GM12878 (cell line): ENCODE measurements at regions not wholly inside any gene's neighbourhood (a gene's known extent, or its start where the extent isn't known, plus 50 kb on each side); places are given as distances from the start of the nearest gene placed in this dataset.

Experiments
- ATAC-seq: fragments of 200-7000 bp; cut with Tn5 transposase; 3 replicates; pipeline ENCODE4 v1.9.1; 2020; ENCODE audit warnings: mild to moderate bottlenecking, moderate library complexity
- BruUV-seq: library from RNA; stranded (reverse); fragments of 400-500 nt; replicated peaks from 2 replicates; lab custom pipeline; 2021; lab: Mats Ljungman, UMichigan
- CTCF ChIA-PET: fragments of 300-600 bp; sonication (Branson Sonifier 250); formaldehyde crosslinking; extraction: SDS; loops from one replicate; lab custom pipeline; 2021; ENCODE audit warnings: inconsistent platforms; lab: Yijun Ruan, JAX
- POLR2A ChIA-PET: fragments of 350-600 bp; formaldehyde crosslinking; extraction: SDS; loops from one replicate; lab custom pipeline; 2021; ENCODE audit warnings: inconsistent platforms; lab: Charles Lee
- RAD21 ChIA-PET: fragments of 300-600 bp; sonication (Branson Sonifier 250); formaldehyde crosslinking; loops from one replicate; lab custom pipeline; 2023; ENCODE audit warnings: antibody characterized with exemption; ENCODE audit not compliant: unreplicated experiment; lab: Charles Lee
- SMC1A ChIA-PET: fragments of 300-600 bp; sonication (Branson Sonifier 250); formaldehyde crosslinking; loops from one replicate; lab custom pipeline; 2023; ENCODE audit not compliant: unreplicated experiment, uncharacterized antibody; lab: Charles Lee
- DNase-seq: peaks from one replicate; pipeline ENCODE4 v3.0.0-alpha.2; 2011; ENCODE audit warnings: low read depth, low spot score
- FAIRE-seq: peaks from 3 replicates; lab custom pipeline; 2011; peaks lifted over from hg19 to GRCh38; lab: Jason Lieb, UNC
- H2AFZ ChIP-seq: 2 replicates; pipeline ENCODE4 v1.6.0; 2011; ENCODE audit warnings: low read depth, low read length, control low read depth; ENCODE audit not compliant: control insufficient read depth
- H3K27ac ChIP-seq: 2 replicates; pipeline ENCODE4 v1.5.1; 2011; ENCODE audit warnings: control low read depth; ENCODE audit not compliant: control insufficient read depth, insufficient read depth
- H3K27me3 ChIP-seq, 2 experiments: replicated peaks in 1 of 2; 2 replicates each; pipeline versions ENCODE4 v1.6.0 to v1.6.1; 2011; ENCODE audit warnings: low read length in 1 of 2; ENCODE audit not compliant: control insufficient read depth in 2 of 2, insufficient read depth in 2 of 2
- H3K36me3 ChIP-seq, 2 experiments: 2 replicates each; pipeline ENCODE4 v1.5.1; 2011; ENCODE audit warnings: low read length in 1 of 2; ENCODE audit not compliant: control insufficient read depth in 2 of 2, insufficient read depth in 2 of 2
- H3K4me1 ChIP-seq: 2 replicates; pipeline ENCODE4 v1.6.1; 2011; ENCODE audit warnings: mild to moderate bottlenecking, low read length, moderate library complexity, mixed read lengths; ENCODE audit not compliant: control insufficient read depth, insufficient read depth
- H3K4me2 ChIP-seq: 2 replicates; pipeline ENCODE4 v1.6.0; 2011; ENCODE audit warnings: control low read depth; ENCODE audit not compliant: control insufficient read depth, insufficient read depth
- H3K4me3 ChIP-seq: fragments of 200-600 bp; sonication (generic); 2 replicates; pipeline ENCODE4 v1.5.1; 2016
- H3K79me2 ChIP-seq: 2 replicates; pipeline ENCODE4 v1.6.0; 2011; ENCODE audit warnings: low read length; ENCODE audit not compliant: control insufficient read depth, insufficient read depth
- H3K9ac ChIP-seq: 2 replicates; pipeline ENCODE4 v1.8.0; 2011; ENCODE audit warnings: low read length, control low read depth, mixed read lengths; ENCODE audit not compliant: control insufficient read depth, insufficient read depth
- H3K9me3 ChIP-seq: replicated peaks from 3 replicates; pipeline ENCODE4 v1.5.1; 2011; ENCODE audit warnings: mild to moderate bottlenecking, low read length; ENCODE audit not compliant: control insufficient read depth, insufficient read depth
- H4K20me1 ChIP-seq: 2 replicates; pipeline ENCODE4 v1.6.0; 2011; ENCODE audit not compliant: control insufficient read depth, insufficient read depth
- ATF7 ChIP-seq: fragments of 450-650 bp; IDR thresholded peaks from 2 replicates; pipeline ENCODE4 v1.6.1; 2016; ENCODE audit warnings: low read depth, mild to moderate bottlenecking
- CTCF ChIP-seq, 3 experiments: IDR thresholded peaks in 2 of 3; conservative IDR thresholded peaks in 1 of 3; 2 replicates each; pipeline ENCODE4 v1.5.1; 2011; ENCODE audit warnings: low read depth in 3 of 3, low read length in 3 of 3, mild to moderate bottlenecking in 3 of 3, control low read depth in 2 of 3, moderate library complexity in 2 of 3, inconsistent platforms in 1 of 3, mixed read lengths in 1 of 3; ENCODE audit not compliant: control insufficient read depth in 2 of 3, insufficient read depth in 1 of 3; ENCODE audit errors: extremely low read depth in 1 of 3
- EZH2 ChIP-seq: IDR thresholded peaks from 2 replicates; pipeline ENCODE4 v1.6.1; 2012; ENCODE audit warnings: low read depth, mild to moderate bottlenecking, control low read depth, inconsistent platforms, low read length, borderline replicate concordance; ENCODE audit not compliant: control insufficient read depth
- KDM1A ChIP-seq: fragments of 200-600 bp; sonication (generic); IDR thresholded peaks from 2 replicates; pipeline ENCODE4 v1.6.1; 2016; ENCODE audit warnings: borderline replicate concordance
- MEF2B ChIP-seq: fragments of 450-650 bp; IDR thresholded peaks from 2 replicates; pipeline ENCODE4 v1.6.1; 2018; ENCODE audit warnings: mild to moderate bottlenecking, moderate library complexity; ENCODE audit not compliant: partially characterized antibody, poor library complexity, severe bottlenecking
- MXI1 ChIP-seq: fragments of 150-350 bp; IDR thresholded peaks from 2 replicates; pipeline ENCODE4 v1.6.1; 2011; ENCODE audit warnings: low read depth, mild to moderate bottlenecking, inconsistent platforms, low read length, improper control_type of control experiment
- STAT3 ChIP-seq: IDR thresholded peaks from 2 replicates; pipeline ENCODE4 v1.6.1; 2011; ENCODE audit warnings: low read depth, low read length, improper control_type of control experiment
- ZNF384 ChIP-seq: IDR thresholded peaks from 2 replicates; pipeline ENCODE4 v1.6.1; 2012; ENCODE audit warnings: low read depth, mild to moderate bottlenecking, low read length, improper control_type of control experiment, borderline replicate concordance
- WGBS: methylation state at CpG from one replicate; pipeline ENCODE4 v1.1.6; 2016; ENCODE audit warnings: low lambda C conversion rate; ENCODE audit not compliant: insufficient replicate concordance, insufficient coverage; ENCODE audit errors: missing lambda C conversion rate; 5-methylcytosine and 5-hydroxymethylcytosine counted together
- in situ Hi-C: fragments of 300-500 bp; cut with MboI; formaldehyde crosslinking; loops from 9 replicates; pipeline ENCODE4 v1.14.3; 2018; ENCODE audit warnings: mixed read lengths
- intact Hi-C: fragments of 100-400 bp; cut with micrococcal nuclease; formaldehyde crosslinking; loops from one replicate; pipeline ENCODE4 v1.14.2; 2022; ENCODE audit not compliant: unreplicated experiment
- TF ChIP-seq, protein P1 (sequence below): fragments of 450-650 bp; IDR thresholded peaks from 2 replicates; pipeline ENCODE4 v1.6.1; 2017; ENCODE audit warnings: mild to moderate bottlenecking, moderate library complexity
- TF ChIP-seq, protein P2 (sequence below): fragments of 450-650 bp; IDR thresholded peaks from 2 replicates; pipeline ENCODE4 v1.6.1; 2016; ENCODE audit warnings: mild to moderate bottlenecking
- TF ChIP-seq, protein P3 (sequence below): IDR thresholded peaks from 2 replicates; pipeline ENCODE4 v1.6.1; 2012; ENCODE audit warnings: low read length, inconsistent platforms

GRCh38 chr20:50305636-50306477 lies 115.2 kb downstream of the CEBPB start:
- 42% methylated on average over 19 of the region's 19 CpGs for WGBS
- H3K79me2 ChIP-seq = no peaks in the 10 kb centered on the region
- no peak for TF ChIP-seq EZH2
- TF ChIP-seq, protein P1, sequence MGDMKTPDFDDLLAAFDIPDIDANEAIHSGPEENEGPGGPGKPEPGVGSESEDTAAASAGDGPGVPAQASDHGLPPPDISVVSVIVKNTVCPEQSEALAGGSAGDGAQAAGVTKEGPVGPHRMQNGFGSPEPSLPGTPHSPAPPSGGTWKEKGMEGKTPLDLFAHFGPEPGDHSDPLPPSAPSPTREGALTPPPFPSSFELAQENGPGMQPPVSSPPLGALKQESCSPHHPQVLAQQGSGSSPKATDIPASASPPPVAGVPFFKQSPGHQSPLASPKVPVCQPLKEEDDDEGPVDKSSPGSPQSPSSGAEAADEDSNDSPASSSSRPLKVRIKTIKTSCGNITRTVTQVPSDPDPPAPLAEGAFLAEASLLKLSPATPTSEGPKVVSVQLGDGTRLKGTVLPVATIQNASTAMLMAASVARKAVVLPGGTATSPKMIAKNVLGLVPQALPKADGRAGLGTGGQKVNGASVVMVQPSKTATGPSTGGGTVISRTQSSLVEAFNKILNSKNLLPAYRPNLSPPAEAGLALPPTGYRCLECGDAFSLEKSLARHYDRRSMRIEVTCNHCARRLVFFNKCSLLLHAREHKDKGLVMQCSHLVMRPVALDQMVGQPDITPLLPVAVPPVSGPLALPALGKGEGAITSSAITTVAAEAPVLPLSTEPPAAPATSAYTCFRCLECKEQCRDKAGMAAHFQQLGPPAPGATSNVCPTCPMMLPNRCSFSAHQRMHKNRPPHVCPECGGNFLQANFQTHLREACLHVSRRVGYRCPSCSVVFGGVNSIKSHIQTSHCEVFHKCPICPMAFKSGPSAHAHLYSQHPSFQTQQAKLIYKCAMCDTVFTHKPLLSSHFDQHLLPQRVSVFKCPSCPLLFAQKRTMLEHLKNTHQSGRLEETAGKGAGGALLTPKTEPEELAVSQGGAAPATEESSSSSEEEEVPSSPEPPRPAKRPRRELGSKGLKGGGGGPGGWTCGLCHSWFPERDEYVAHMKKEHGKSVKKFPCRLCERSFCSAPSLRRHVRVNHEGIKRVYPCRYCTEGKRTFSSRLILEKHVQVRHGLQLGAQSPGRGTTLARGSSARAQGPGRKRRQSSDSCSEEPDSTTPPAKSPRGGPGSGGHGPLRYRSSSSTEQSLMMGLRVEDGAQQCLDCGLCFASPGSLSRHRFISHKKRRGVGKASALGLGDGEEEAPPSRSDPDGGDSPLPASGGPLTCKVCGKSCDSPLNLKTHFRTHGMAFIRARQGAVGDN = no peak
- no peak for TF ChIP-seq CTCF (IDR thresholded peaks at IDR 0.05 in 2 of 3, conservative IDR thresholded peaks at IDR 0.05 in 1 of 3; ENCODE audit: control insufficient read depth in 2 of 3, extremely low read depth in 1 of 3, insufficient read depth in 1 of 3, low read depth in 3 of 3, low read length in 3 of 3)
- no peak for TF ChIP-seq STAT3
- no peak for TF ChIP-seq MXI1
- TF ChIP-seq, protein P2, sequence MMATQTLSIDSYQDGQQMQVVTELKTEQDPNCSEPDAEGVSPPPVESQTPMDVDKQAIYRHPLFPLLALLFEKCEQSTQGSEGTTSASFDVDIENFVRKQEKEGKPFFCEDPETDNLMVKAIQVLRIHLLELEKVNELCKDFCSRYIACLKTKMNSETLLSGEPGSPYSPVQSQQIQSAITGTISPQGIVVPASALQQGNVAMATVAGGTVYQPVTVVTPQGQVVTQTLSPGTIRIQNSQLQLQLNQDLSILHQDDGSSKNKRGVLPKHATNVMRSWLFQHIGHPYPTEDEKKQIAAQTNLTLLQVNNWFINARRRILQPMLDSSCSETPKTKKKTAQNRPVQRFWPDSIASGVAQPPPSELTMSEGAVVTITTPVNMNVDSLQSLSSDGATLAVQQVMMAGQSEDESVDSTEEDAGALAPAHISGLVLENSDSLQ = no peak
- TF ChIP-seq ZNF384 = no peak
- TF ChIP-seq, protein P3, sequence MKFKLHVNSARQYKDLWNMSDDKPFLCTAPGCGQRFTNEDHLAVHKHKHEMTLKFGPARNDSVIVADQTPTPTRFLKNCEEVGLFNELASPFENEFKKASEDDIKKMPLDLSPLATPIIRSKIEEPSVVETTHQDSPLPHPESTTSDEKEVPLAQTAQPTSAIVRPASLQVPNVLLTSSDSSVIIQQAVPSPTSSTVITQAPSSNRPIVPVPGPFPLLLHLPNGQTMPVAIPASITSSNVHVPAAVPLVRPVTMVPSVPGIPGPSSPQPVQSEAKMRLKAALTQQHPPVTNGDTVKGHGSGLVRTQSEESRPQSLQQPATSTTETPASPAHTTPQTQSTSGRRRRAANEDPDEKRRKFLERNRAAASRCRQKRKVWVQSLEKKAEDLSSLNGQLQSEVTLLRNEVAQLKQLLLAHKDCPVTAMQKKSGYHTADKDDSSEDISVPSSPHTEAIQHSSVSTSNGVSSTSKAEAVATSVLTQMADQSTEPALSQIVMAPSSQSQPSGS = no peak
- no peak for TF ChIP-seq MEF2B
- no peak for TF ChIP-seq KDM1A
- TF ChIP-seq ATF7 = no peak
- TF ChIP-seq, all 136 proteins: peak for 0
- intact Hi-C loops = no loop called here
- Histone ChIP-seq H3K4me3 (no peak overlapping the region), H2AFZ (no peak overlapping the region), H3K9me3 (no peaks in the 10 kb centered on the region), H4K20me1 (no peaks in the 10 kb centered on the region; the same call in 1 of the 2 replicates), H3K27me3 (no peaks in the 10 kb centered on the region), H3K36me3 (no peaks in the 10 kb centered on the region), H3K27ac (no peak overlapping the region), H3K4me2 (no peak overlapping the region), H3K4me1 (no peaks in the 10 kb centered on the region), H3K9ac (no peak overlapping the region)
- DNase-seq (no peak), FAIRE-seq (no peak), ATAC-seq (no peak)
- SMC1A ChIA-PET = no interaction called here
- in situ Hi-C loops = no loop called here
- RAD21 ChIA-PET = no interaction called here
- POLR2A ChIA-PET = no interaction called here
- CTCF ChIA-PET = no interaction called here
- no TSS peak for BruUV-seq
